ENCODE measurements at regions not wholly inside any gene's neighbourhood (a gene's known extent, or its start where the extent isn't known, plus 50 kb on each side); places are given as distances from the start of the nearest gene placed in this dataset.

GRCh38 chr9:107713470-107713869 lies 223.9 kb upstream of the KLF4 start:
- H3K27ac Mint-ChIP-seq: no peak overlapping the region
- no peak for DNase-seq (ENCODE audit: low spot score)
- no peaks in the 10 kb centered on the region for H3K9me3 Mint-ChIP-seq
- H3K36me3 Mint-ChIP-seq (ENCODE audit: low read depth): no peaks in the 10 kb centered on the region
- H3K4me1 Mint-ChIP-seq (ENCODE audit: low read depth): no peaks in the 10 kb centered on the region
- intact Hi-C loops (cut with micrococcal nuclease): no loop called here
- H3K4me3 Mint-ChIP-seq: no peak overlapping the region
- H3K27me3 Mint-ChIP-seq (ENCODE audit: insufficient read depth): no peaks in the 10 kb centered on the region

- intact Hi-C loops (cut with micrococcal nuclease): no loop called here
- Mint-ChIP-seq H3K27ac (no peak overlapping the region), H3K27me3 (ENCODE audit: insufficient read depth) (no peaks in the 10 kb centered on the region), H3K36me3 (ENCODE audit: low read depth) (no peaks in the 10 kb centered on the region), H3K4me3 (no peak overlapping the region), H3K4me1 (ENCODE audit: low read depth) (no peaks in the 10 kb centered on the region), H3K9me3 (no peaks in the 10 kb centered on the region)
- no peak for DNase-seq (ENCODE audit: low spot score)
Observed at GRCh38 chr9:107712390-107712789, 222.8 kb upstream of the KLF4 start.

- no peak for DNase-seq (ENCODE audit: low spot score)
- H3K27ac Mint-ChIP-seq: no peak overlapping the region
- no peaks in the 10 kb centered on the region for H3K4me1 Mint-ChIP-seq (ENCODE audit: low read depth)
- H3K9me3 Mint-ChIP-seq: no peaks in the 10 kb centered on the region
- no peaks in the 10 kb centered on the region for H3K36me3 Mint-ChIP-seq (ENCODE audit: low read depth)
- no peaks in the 10 kb centered on the region for H3K27me3 Mint-ChIP-seq (ENCODE audit: insufficient read depth)
- intact Hi-C loops (cut with micrococcal nuclease): no loop called here
- no peak overlapping the region for H3K4me3 Mint-ChIP-seq
Observed at GRCh38 chr9:107711542-107711941, 222.0 kb upstream of the KLF4 start.

GRCh38 chr9:107710953-107711352 lies 221.4 kb upstream of the KLF4 start:
- no peaks in the 10 kb centered on the region for H3K27me3 Mint-ChIP-seq (ENCODE audit: insufficient read depth)
- H3K9me3 Mint-ChIP-seq: no peaks in the 10 kb centered on the region
- H3K4me1 Mint-ChIP-seq (ENCODE audit: low read depth): no peaks in the 10 kb centered on the region
- no peaks in the 10 kb centered on the region for H3K36me3 Mint-ChIP-seq (ENCODE audit: low read depth)
- intact Hi-C loops (cut with micrococcal nuclease): no loop called here
- no peak overlapping the region for H3K27ac Mint-ChIP-seq
- no peak overlapping the region for H3K4me3 Mint-ChIP-seq
- DNase-seq (ENCODE audit: low spot score): no peak

GRCh38 chr9:107710546-107710945 lies 221.0 kb upstream of the KLF4 start:
- Mint-ChIP-seq H3K4me3 (no peak overlapping the region), H3K36me3 (ENCODE audit: low read depth) (no peaks in the 10 kb centered on the region), H3K9me3 (no peaks in the 10 kb centered on the region), H3K4me1 (ENCODE audit: low read depth) (no peaks in the 10 kb centered on the region), H3K27ac (no peak overlapping the region), H3K27me3 (ENCODE audit: insufficient read depth) (no peaks in the 10 kb centered on the region)
- no peak for DNase-seq (ENCODE audit: low spot score)
- intact Hi-C loops (cut with micrococcal nuclease): no loop called here

GRCh38 chr9:107708791-107709190 lies 219.2 kb upstream of the KLF4 start:
- Mint-ChIP-seq H3K4me1 (ENCODE audit: low read depth) (no peaks in the 10 kb centered on the region), H3K27ac (no peak overlapping the region), H3K9me3 (no peaks in the 10 kb centered on the region), H3K27me3 (ENCODE audit: insufficient read depth) (no peaks in the 10 kb centered on the region), H3K4me3 (no peak overlapping the region), H3K36me3 (ENCODE audit: low read depth) (no peaks in the 10 kb centered on the region)
- DNase-seq (ENCODE audit: low spot score): no peak
- intact Hi-C loops (cut with micrococcal nuclease): no loop called here

- no peak for DNase-seq (ENCODE audit: low spot score)
- no peaks in the 10 kb centered on the region for H3K9me3 Mint-ChIP-seq
- H3K27ac Mint-ChIP-seq: no peak overlapping the region
- intact Hi-C loops (cut with micrococcal nuclease): no loop called here
- H3K36me3 Mint-ChIP-seq (ENCODE audit: low read depth): no peaks in the 10 kb centered on the region
- H3K4me3 Mint-ChIP-seq: no peak overlapping the region
- H3K4me1 Mint-ChIP-seq (ENCODE audit: low read depth): no peaks in the 10 kb centered on the region
- no peaks in the 10 kb centered on the region for H3K27me3 Mint-ChIP-seq (ENCODE audit: insufficient read depth)
Observed at GRCh38 chr9:107707915-107708441, 218.4 kb upstream of the KLF4 start.

GRCh38 chr9:107707428-107707837 lies 217.9 kb upstream of the KLF4 start:
- Mint-ChIP-seq H3K4me3 (no peak overlapping the region), H3K9me3 (no peaks in the 10 kb centered on the region), H3K36me3 (ENCODE audit: low read depth) (no peaks in the 10 kb centered on the region), H3K27ac (no peak overlapping the region), H3K27me3 (ENCODE audit: insufficient read depth) (no peaks in the 10 kb centered on the region), H3K4me1 (ENCODE audit: low read depth) (no peaks in the 10 kb centered on the region)
- no peak for DNase-seq (ENCODE audit: low spot score)
- intact Hi-C loops (cut with micrococcal nuclease): no loop called here

GRCh38 chr9:107706701-107707427 lies 217.3 kb upstream of the KLF4 start:
- intact Hi-C loops (cut with micrococcal nuclease): no loop called here
- Mint-ChIP-seq H3K4me3 (no peak overlapping the region), H3K27ac (no peak overlapping the region), H3K27me3 (ENCODE audit: insufficient read depth) (no peaks in the 10 kb centered on the region), H3K4me1 (ENCODE audit: low read depth) (no peaks in the 10 kb centered on the region), H3K36me3 (ENCODE audit: low read depth) (no peaks in the 10 kb centered on the region), H3K9me3 (no peaks in the 10 kb centered on the region)
- DNase-seq (ENCODE audit: low spot score): no peak

GRCh38 chr9:107705521-107705920 lies 216.0 kb upstream of the KLF4 start:
- no peaks in the 10 kb centered on the region for H3K36me3 Mint-ChIP-seq (ENCODE audit: low read depth)
- intact Hi-C loops (cut with micrococcal nuclease): no loop called here
- no peaks in the 10 kb centered on the region for H3K4me1 Mint-ChIP-seq (ENCODE audit: low read depth)
- H3K27ac Mint-ChIP-seq: no peak overlapping the region
- no peak for DNase-seq (ENCODE audit: low spot score)
- no peaks in the 10 kb centered on the region for H3K9me3 Mint-ChIP-seq
- H3K4me3 Mint-ChIP-seq: no peak overlapping the region
- H3K27me3 Mint-ChIP-seq (ENCODE audit: insufficient read depth): no peaks in the 10 kb centered on the region

- no peak for DNase-seq (ENCODE audit: low spot score)
- Mint-ChIP-seq H3K36me3 (ENCODE audit: low read depth) (no peaks in the 10 kb centered on the region), H3K9me3 (no peaks in the 10 kb centered on the region), H3K4me3 (no peak overlapping the region), H3K27me3 (ENCODE audit: insufficient read depth) (no peaks in the 10 kb centered on the region), H3K27ac (no peak overlapping the region), H3K4me1 (ENCODE audit: low read depth) (no peaks in the 10 kb centered on the region)
- intact Hi-C loops (cut with micrococcal nuclease): no loop called here
Observed at GRCh38 chr9:107704774-107705173, 215.2 kb upstream of the KLF4 start.

GRCh38 chr9:107703651-107704050 lies 214.1 kb upstream of the KLF4 start:
- Mint-ChIP-seq H3K9me3 (no peaks in the 10 kb centered on the region), H3K27ac (no peak overlapping the region), H3K36me3 (ENCODE audit: low read depth) (no peaks in the 10 kb centered on the region), H3K4me1 (ENCODE audit: low read depth) (no peaks in the 10 kb centered on the region), H3K27me3 (ENCODE audit: insufficient read depth) (no peaks in the 10 kb centered on the region), H3K4me3 (no peak overlapping the region)
- intact Hi-C loops (cut with micrococcal nuclease): no loop called here
- no peak for DNase-seq (ENCODE audit: low spot score)

GRCh38 chr9:107700847-107701246 lies 211.3 kb upstream of the KLF4 start:
- Mint-ChIP-seq H3K36me3 (ENCODE audit: low read depth) (no peaks in the 10 kb centered on the region), H3K4me1 (ENCODE audit: low read depth) (no peaks in the 10 kb centered on the region), H3K9me3 (no peaks in the 10 kb centered on the region), H3K4me3 (no peak overlapping the region), H3K27me3 (ENCODE audit: insufficient read depth) (no peaks in the 10 kb centered on the region), H3K27ac (no peak overlapping the region)
- intact Hi-C loops (cut with micrococcal nuclease): no loop called here
- no peak for DNase-seq (ENCODE audit: low spot score)

GRCh38 chr9:107699231-107699630 lies 209.7 kb upstream of the KLF4 start:
- intact Hi-C loops (cut with micrococcal nuclease): no loop called here
- H3K4me3 Mint-ChIP-seq: no peak overlapping the region
- H3K27ac Mint-ChIP-seq: no peak overlapping the region
- H3K4me1 Mint-ChIP-seq (ENCODE audit: low read depth): no peaks in the 10 kb centered on the region
- no peaks in the 10 kb centered on the region for H3K36me3 Mint-ChIP-seq (ENCODE audit: low read depth)
- no peaks in the 10 kb centered on the region for H3K27me3 Mint-ChIP-seq (ENCODE audit: insufficient read depth)
- no peaks in the 10 kb centered on the region for H3K9me3 Mint-ChIP-seq
- DNase-seq (ENCODE audit: low spot score): no peak

All from activated T-helper 1 cell treated with anti-CD3 and anti-CD28 coated beads, Interleukin-12 subunit alpha, Interleukin-12 subunit beta, Interleukin-2, Interleukin-4 antibody, amounts not matched to agents 30 ng/mL and 10 ng/mL and 1 ng/mL, durations not matched to agents 14 hours and 24 hours and 36 hours (primary cell).